ENCODE measurements at regions not wholly inside any gene's neighbourhood (a gene's known extent, or its start where the extent isn't known, plus 50 kb on each side); places are given as distances from the start of the nearest gene placed in this dataset.
A peak's percentile ranks its signal among the peaks of the same experiment; 100 is the strongest.

DNA sequence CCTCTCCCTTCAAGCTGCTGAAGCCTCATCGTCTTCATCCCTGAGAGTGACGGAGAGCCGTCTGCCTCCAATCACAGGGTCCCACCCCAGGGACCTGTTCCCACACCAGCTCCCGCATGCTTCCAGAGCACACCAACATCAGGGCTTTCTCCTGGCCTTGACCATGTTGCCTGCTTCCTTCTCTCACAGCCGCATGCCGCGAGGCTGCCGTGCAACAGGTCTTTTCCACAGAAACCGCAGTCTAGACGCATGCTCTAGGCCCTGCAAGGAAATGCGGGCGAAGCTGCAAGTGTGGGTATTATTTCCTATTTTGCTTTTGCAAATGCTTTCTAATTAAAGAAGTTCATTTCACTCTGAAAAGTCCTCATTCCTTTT, 277.8 kb downstream of the EIPR1 start:
- DNase-seq = no peak

DNA sequence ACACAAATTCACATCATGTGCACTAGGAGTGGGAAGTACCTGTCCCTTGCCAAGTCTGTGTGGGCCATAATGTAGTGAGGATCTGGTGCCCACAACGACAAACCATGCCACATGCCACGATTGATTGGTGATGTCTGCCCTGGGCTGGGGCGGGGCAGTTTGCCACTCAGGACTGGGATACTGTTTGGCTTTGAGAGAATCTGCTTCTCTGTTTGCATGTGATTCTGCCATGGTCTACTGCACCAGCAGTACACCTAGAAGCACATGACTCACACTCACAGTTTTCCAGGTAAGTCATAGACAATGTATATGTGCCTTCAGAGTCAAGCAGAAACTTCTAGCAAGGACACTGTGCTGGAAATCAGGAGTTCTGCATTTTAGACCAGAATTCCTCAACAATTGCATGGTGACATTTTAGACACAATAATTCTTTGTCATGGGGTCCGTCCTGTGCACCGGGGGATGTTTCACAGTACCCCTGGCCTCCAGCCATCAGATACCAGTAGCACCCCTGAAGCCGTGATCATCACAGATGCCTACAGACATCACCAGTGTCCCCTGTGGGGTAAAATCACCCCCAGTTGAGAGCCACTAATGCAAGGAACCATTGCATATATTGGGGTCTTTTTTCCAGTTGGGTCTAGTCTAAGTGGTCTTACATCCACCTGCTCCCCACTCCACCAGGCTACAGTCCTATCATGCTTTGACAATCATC, 278.3 kb downstream of the EIPR1 start:
- no peak for DNase-seq

DNA sequence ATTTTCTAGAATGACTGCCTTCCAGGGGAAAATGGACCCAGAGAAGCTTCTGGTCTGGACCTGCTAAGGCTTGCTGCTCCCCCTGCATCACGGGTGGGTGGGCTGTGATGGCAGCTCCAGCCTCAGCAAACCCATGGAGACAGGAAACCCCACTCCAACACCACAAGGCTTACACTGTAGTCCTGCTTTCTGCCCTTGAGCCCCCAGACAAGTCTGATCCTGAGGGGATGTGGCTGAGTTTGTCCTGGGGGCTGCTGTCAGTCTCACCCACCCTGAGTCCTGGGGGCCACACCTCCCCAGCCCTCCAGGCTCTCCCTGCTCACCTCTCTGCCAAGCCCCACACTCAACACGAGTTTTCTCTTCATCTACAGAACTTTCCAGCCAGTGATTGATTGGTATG, 279.4 kb downstream of the EIPR1 start:
- no peak for DNase-seq

DNA sequence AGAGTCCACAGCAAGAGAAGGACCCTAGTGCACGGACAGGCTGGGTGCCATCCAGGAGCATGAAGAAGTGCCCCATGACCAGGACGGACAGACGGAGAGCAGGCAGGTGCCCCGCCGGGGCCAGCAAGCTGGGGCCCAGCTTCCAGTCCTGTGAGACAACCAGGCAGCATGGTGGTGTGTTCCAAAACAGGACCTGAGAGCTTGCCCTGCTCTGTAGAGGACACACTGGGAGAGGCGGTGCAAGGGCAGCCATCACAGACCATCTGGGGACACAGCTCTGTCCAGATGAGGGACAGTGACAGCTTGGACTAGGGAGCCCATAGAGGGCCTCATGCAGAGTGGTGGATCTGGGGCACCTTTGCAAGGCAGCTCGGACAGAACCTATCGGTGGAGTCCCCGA, 279.8 kb downstream of the EIPR1 start:
- DNase-seq = no peak

DNA sequence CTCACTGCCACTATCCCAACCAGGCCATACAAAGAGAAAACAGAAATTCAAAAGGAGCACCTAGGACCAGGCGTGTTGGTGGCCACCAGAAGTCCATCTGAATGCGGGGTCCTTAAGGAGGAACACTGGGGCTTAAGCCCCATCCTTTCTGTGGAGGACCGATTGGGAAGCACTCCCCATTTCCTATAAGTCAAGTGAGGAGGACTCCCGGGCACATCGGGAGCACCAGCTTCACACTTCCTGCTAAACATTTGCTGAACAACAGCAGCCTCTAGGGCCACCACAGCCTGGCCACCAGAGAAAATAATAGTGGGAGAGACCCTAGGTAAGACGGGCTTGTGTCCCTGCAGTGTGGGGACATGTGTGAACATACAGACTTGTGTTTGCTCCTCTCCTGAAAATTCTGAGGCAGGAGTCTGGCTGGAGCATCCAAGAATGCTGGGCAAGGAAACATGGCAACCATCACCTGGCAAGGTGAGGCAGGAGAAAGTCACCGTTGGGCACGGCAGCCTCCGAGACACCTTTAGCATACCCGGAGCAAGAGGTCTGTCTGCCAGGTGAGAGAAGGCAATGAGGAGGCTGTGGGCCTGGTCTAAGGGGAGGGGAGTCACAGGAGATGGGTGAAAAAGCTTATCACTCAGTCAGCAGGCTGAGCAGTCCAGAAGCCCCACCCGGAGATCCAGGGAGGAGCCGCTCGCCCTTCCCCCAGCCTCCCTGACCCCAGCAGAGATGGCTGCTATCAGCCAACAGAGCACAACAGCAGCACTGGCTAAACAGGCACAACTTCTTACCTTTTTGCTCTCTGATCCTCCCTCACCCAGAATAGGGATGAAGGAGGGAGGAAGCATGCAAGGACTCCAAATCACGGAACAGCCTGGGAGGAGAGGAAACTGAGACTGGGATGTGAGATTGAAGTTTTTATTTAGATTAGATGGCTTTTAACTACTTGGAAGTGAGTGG, 282.3 kb downstream of the EIPR1 start:
- DNase-seq = no peak

DNA sequence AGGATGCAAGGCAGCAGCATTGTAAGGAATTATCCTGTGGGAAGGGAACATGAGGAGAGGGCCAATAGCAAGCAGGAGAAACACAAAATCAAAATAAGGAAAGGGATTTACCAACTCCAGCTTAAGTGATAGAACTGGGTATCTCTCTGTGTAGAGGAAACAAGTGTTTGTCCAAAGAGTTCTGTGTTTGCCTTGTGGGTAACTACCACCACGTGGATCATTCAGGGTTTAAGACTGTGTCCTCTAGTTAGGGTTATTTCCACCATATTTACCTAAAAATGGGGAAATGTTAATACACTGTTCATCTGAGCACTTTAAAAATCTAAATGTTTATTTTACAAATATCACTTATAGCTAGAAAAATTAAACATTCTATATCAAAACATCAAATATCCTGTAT, 283.3 kb downstream of the EIPR1 start:
- no peak for DNase-seq

DNA sequence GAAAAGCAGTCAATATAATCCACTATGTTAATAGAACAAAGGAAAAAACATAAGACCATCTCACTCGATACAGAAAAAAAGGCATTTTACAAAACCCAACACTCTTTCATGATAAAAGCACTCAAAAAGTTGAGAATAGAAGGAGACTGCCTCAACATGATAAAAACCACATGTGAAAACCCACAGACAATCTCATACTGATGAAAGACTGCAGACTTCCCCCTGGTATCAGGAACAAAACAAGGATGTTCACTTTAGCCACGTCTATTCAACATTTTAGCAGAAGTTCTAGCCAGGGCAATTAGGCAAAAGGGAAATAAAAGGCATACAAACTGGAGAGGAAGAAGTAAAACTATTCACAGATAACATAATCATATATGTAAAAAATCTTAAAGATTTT, 285.9 kb downstream of the EIPR1 start:
- no peak for DNase-seq

DNA sequence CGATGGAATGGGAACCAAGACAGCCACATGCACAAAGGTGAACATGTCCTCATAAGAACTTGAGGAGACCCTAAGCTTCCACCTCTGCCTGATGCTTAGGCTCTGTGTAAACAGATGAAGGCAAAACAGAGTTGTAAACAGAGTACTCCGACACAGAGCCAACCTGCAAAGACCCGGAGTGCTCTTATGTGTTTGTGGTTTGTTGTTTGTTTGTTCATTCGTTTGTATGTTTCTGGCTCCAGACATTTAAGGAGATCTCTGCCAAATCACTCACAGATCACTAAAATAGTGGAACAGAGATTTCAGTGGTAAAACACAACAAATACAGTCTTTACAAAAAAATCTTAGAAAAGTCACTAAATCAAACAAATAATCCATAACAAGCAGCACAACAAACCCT, 294.9 kb downstream of the EIPR1 start:
- no peak for DNase-seq

DNA sequence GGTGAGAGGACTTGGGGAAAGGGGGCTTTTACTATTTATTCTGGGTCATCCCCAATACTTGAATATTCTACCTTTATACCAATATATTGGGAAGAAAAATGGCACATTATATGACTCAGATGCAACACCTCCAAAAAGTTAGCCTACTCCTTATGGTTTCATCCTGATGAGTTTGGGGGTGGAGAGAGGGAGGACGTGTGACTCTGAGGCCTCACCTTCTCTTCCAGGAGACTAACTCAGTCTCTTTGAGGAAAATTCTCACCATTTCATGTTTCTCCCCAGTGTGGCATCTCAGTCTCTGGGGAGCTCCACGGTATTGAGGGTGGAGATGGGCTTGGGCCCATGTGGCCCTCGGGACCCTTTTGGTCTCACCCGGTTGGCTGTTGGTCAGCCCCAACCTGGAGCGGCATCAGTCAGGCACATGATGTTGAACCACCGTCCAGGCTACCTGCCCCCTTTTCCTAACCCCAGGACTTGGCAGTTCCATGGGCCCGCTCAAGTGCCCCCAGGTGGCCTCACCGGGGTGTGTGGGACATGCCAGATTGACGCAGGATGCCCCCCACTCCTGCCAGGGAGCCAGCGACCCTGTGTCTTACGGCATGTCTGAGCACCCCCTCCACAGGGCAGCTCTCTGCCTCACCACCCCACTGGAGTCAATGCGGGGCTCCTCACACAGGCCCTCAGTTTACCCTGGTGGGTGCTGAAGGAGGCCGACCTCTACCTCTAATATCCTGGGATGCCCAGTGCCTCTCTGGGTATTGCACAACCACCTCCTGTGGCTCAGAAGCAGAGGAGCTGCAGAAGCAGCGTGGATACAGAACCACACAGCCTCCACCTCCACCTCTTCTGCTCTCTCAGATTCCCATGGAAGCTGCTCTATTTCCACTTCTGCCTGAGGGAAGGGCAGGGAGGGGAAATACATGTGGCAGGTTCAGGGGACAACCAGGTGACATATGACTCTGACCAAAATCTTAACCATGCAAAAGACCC, 297.4 kb downstream of the EIPR1 start:
- DNase-seq = no peak

DNA sequence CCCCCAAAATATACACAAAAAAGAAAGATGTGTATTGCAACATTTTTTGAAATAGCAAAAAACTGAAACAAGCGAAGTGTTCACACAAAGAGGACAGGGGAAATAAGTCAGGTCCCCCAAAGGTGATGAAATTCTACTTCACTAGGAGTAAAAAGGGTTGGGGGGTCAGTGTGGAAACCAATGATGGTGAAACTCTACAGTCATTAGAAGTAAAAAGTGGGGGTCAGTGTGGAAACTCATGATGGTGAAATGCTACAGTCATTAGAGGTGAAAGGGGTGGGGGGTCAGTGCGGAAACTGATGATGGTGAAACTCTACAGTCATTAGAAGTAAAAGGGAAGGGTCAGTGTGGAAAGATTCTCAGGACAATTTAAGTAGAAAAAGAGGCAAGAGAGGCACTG, 298.2 kb downstream of the EIPR1 start:
- no peak for DNase-seq

DNA sequence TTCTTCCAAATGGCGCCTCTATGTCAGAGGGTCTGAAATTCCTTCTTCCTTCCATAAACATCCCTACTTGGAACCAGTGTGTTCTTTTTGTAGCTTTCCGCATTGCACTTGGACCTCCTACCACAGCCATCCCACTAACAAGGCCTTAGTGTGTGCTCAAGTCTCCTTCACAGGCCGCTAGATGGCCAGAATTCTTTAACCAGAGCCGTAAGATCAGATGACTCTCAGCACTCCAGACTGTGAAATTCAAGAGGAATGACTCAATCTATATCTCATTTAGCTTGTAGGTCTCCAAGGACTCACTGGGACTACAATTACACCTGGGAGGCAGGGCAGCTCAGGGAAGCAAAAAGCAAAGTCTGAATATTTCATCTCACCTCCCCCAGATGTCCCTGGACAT, 298.9 kb downstream of the EIPR1 start:
- DNase-seq = no peak

DNA sequence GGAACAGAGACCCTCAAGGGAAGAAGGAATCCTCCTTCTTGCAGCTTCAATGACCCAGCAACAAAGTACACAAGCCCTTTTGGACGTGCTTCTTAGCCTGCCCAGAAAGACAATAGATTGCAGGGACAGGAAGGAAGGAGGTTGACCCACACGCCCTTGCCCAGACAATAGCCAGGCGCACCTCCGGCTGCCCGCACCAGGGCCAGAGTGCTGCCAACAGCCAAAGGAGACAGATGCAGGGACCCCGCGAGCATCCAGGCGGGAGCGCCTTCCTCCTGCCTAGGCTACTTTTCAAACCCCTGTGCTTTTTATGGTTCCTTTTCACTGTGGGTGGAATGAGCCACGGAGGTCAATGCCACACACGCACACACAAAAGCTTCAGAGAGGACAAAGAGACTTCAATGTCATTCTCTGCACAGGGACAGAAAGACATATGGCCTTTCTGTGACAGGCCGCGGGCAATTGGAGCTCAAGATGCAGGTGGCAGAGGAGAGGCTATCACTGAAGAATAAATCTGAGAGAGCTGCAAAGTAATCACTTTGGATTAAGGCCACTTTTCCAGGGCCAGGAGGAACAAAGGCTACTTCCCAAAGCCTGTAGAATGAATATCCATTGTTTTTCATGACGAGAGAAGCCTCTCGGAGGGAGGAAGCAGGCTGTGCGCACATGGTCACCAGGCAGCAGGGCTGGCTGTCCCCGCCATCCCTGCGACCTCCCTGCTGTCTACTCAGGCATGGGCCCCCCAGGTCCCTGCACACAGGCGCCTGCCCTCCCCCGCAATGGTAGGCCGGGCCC, 300.6 kb downstream of the EIPR1 start:
- peak; percentile 4 for DNase-seq

DNA sequence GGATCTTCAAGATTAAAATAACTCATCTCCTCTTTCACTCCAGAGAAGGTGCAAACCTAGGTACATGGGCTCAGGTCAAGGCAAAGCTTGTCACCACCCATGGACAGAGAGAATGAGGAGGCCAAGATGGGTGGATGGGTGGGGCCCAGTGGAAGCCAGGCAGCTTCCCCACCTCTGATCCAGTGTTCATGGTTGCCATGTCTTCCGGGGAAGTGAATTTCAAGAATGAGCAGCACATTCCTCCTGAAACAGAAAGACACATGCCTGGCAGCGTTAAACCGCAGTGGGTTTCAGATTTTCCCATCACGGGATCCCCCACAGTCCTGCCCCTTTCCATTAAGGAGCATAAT, 301.7 kb downstream of the EIPR1 start:
- no peak for DNase-seq

DNA sequence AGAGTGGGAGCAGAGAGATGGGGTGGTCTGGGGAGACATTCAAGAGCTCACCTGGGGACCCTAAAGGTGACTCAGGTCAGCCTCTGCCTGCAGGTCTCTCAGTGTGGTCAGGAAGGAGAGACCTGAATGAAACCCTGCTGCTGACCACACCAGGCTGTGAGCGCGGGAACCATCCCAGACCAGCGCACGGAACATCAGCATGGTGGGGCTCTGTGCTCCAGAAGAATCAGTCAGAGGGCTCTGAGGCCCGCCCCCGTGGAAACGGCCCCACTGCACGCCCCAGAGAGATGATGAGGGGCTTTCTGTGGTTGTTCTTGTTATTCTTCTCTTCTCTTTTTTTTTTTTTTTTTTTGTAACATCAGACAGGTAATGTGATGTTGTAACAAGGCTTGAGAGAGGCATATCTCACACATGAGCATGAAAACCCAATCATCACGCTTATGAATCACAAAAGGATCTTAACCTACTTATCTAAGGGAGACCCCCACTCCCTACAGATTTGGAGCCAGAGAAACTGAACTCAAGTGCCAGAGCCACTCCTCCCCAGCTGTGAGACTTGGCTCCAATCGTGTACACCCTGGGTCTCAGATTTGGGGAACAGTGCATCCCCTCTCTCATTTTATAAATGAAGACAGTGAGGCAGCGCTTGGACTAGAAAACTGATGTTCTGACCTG, 302.2 kb downstream of the EIPR1 start:
- DNase-seq = no peak

DNA sequence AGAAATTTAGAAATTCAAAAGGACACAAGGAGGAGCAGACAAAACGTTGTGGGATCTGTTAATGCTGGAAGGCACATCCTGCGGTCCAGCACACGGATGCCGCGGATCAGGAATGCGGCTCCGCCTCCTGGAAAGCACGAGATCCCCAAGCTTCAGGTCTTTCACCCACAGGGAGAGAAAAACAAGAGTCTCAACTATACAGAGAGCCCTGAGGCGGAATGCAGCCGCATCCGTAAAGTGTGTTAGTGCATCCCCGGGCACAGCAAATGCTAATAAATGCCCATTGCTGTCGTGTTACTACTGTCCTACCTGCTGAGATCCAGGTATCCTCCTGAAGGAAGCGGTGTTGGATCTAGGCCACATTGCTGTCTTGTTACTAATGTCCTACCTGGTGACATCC, 303.9 kb downstream of the EIPR1 start:
- DNase-seq = no peak

DNA sequence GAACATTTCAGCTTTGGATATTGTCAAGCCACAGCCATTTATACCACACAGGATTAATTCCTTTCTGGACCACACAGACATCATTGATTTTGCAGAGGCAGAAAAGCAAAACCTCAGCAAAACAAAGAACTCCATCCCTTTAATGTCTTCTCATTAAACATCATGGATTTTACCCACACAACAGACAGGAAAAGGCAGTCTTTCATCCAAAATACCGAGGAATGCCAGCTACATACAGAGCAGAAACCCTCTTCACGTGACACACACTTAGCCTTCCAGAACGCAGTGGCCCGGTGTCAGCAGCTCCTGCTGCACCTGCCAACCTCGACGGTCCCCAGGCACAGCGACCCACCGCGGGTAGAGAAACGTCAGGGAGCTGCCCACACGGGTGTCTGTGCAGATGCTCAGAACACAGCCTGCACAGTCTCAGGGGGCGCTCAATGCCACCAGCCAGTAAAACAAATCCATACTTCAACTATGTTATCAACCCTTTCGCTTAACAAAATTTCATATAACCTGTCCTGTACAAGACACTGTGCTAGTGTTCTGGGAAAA, 304.5 kb downstream of the EIPR1 start:
- no peak for DNase-seq

DNA sequence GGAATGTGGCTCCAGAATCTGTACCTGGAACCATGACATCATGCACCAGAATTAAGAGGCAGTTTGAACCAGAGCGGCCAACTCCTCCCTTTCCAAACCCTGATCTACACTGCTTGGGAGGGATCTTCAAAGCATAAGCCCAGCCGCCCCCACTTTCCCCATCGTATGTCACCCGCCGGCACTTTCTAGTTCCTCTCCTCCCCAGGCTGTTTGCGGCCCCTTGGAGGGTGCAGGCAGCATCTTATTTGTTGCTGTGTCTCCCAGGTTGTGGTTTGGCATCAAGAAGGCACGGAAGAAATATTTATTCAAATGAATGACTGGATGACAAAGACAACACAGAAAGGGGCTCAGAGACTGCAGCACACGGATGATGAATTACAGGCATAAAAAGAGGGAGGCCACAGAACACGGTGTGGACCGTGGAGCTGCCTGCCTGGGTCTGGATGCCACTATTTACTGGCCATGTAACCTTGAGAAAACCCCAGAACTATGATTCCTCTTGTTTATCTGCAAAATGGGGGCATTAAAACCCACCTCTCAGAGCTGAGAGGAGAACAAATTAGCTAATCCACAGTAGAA, 305.8 kb downstream of the EIPR1 start:
- no peak for DNase-seq

DNA sequence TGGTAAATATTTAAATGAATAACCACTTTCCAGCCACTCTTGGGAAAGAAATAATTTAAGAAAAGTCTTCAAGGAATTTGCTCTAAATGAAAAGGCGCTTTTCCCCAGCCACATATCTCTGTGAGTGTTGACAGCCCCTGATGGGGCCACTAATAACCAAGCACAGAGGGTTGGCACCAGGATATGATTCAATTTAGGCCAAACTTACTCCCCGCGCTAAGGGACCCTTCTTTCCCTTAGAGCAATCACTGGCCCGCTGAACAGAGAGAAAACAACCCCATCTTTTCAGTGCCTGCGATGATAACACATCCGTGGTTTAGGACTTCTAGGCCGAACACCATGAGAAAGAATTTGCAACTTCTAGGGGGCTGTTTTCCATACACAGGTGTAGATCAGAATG, 310.8 kb downstream of the EIPR1 start:
- DNase-seq = no peak

DNA sequence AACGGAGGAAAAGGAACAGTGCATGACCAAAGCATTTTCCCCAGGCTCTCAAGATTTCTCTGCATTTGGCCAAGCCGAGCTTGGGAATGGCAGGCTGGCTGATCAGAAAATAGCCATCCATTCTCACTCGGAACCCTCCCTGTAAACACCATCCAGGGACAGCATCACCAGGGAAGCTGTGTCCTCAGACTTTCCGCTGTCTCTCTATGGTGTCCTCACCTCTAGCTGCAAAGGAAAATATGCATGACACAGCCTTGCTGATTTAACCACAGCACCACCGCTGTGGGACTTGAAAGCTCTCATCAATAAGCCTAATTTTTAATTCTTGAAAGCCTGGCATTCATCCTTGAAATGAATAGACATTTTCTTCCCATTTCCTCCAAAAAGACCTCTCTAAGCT, 311.7 kb downstream of the EIPR1 start:
- no peak for DNase-seq

DNA sequence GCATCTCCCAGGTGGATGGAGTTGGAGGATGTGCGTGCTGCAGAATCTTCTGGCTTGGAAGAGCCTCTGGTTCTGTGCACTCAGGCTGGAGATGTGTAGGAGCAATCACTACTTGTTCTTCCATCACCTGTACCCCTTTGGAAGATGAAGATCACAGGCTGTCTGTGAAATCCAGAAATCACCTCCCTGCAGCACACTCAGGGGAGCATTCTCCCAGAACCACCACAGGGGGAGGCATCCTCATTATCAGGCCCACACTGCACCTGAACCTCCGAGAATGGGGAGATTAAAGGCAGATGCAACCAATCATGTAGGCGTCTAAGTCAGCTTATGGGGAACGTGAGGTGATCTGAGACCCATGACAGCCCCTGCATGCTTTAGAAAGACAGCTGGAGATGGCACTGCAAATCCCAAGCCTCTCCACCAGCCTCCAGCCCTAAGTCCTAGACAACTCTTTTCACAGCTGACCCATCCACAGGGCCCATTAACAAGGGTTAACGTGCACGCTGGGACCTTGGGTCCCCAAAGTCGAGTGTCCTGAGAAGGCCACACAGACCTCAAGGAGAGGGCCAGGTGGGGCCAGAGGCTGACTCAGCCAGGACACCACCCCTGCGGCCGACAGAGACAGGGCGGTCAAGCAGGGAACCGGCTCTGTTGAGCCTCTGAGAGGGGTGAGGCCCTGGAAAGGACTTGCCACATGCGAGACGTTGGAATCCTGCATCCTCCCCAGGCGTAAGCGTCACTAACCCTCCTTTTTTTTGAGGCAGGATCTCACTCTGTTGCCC, 314.9 kb downstream of the EIPR1 start:
- DNase-seq = no peak
